NT2/D1 (cell line): ENCODE measurements at regions not wholly inside any gene's neighbourhood (a gene's known extent, or its start where the extent isn't known, plus 50 kb on each side); places are given as distances from the start of the nearest gene placed in this dataset.

Experiments used
- DNase-seq: peaks from one replicate; pipeline ENCODE4 v3.0.0-alpha.2; 2011; ENCODE audit warnings: low read depth, low spot score
- H3K27me3 ChIP-seq: 2 replicates; pipeline ENCODE4 v1.6.0; 2011; ENCODE audit warnings: mild to moderate bottlenecking; ENCODE audit not compliant: insufficient read length, insufficient read depth
- H3K36me3 ChIP-seq: 2 replicates; pipeline ENCODE4 v1.6.1; 2011; ENCODE audit warnings: mild to moderate bottlenecking, low read length, mixed read lengths; ENCODE audit not compliant: insufficient read depth, insufficient read length
- H3K4me1 ChIP-seq: 2 replicates; pipeline ENCODE4 v1.5.1; 2011; ENCODE audit not compliant: insufficient read depth, insufficient read length
- H3K4me3 ChIP-seq: 2 replicates; pipeline ENCODE4 v1.5.1; 2011; ENCODE audit warnings: low read depth; ENCODE audit not compliant: insufficient read length
- H3K9ac ChIP-seq: 2 replicates; pipeline ENCODE4 v1.6.0; 2011; ENCODE audit warnings: low read depth; ENCODE audit not compliant: insufficient read length
- H3K9me3 ChIP-seq: 2 replicates; pipeline ENCODE4 v1.5.1; 2011; ENCODE audit warnings: mild to moderate bottlenecking, low read length; ENCODE audit not compliant: insufficient read depth
- SUZ12 ChIP-seq: IDR thresholded peaks from 2 replicates; pipeline ENCODE4 v1.6.1; 2011; ENCODE audit not compliant: insufficient read length, insufficient read depth; ENCODE audit errors: extremely low read depth
- YY1 ChIP-seq: IDR thresholded peaks from 2 replicates; pipeline ENCODE4 v1.6.1; 2011; ENCODE audit not compliant: insufficient read length, insufficient read depth
- ZNF274 ChIP-seq: IDR thresholded peaks from 2 replicates; pipeline ENCODE4 v1.6.1; 2011; ENCODE audit warnings: mild to moderate bottlenecking, low read depth, low read length

DNA sequence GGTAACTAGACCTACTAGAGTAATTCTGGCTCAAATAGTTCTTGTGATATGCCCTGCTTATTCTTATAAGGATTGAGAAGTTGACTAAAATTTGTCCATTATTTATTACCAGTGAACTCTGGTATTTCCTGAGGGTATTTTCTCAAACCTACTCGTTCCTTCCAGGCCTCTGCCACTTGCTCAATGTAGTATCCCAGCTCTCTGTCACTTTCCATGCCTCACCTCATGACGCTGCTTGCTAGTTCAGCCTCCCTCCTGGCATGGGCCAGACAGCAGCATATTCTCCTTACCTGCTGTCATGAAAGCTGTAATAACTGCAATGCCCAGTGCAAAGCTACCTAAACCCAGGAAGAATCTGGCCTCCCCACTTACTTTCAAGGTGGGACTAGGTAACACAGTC is 602.9 kb upstream of the ADAMTS5 start:
- Histone ChIP-seq H3K27me3 (no peaks in the 10 kb centered on the region), H3K9ac (no peak overlapping the region), H3K36me3 (no peaks in the 10 kb centered on the region), H3K9me3 (no peaks in the 10 kb centered on the region), H3K4me3 (no peak overlapping the region), H3K4me1 (no peaks in the 10 kb centered on the region)
- no peak for TF ChIP-seq SUZ12
- TF ChIP-seq YY1: no peak
- no peak for TF ChIP-seq ZNF274
- DNase-seq: no peak

DNA sequence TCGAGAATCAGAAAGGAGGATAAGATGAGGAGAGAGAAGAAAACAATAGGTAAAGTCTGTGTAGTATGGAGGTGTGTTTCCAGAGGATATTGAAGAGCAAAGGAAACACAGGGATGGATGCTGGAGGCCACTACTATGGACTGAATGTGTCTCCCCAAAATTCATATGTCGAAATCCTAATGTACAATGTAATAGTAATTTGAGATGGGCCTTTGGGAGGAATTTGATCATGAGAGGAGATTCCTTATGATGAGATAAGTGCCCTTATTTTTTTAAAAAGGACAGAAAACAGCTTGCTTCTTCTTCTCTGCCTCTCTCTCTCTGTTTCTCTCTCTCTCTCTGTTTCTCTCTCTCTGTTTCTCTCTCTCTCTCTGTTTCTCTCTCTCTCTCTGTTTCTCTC is 602.2 kb upstream of the ADAMTS5 start:
- Histone ChIP-seq H3K36me3 (no peaks in the 10 kb centered on the region), H3K4me3 (no peak overlapping the region), H3K9ac (no peak overlapping the region), H3K9me3 (no peaks in the 10 kb centered on the region), H3K27me3 (no peaks in the 10 kb centered on the region), H3K4me1 (no peaks in the 10 kb centered on the region)
- TF ChIP-seq YY1: no peak
- TF ChIP-seq SUZ12: no peak
- TF ChIP-seq ZNF274: no peak
- no peak for DNase-seq

DNA sequence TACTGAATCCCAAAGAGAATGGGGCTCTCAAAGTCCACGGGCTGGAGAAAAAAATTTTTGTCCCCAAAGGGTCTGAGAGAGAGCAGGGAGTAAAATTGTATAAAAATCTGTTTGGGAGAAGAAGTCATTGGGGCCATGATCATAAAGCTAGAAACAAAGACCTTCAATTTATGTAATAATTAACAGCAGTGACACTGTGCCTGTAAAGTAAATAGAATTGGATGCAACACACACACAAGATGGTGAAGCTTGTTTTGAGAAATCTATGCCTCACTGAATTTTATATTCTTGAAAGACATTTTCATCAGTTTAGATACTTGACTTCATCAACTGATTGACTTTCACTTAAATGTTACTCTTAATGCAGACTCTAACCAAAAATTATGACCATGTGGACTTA is 600.5 kb upstream of the ADAMTS5 start:
- no peak for DNase-seq
- no peaks in the 10 kb centered on the region for H3K9me3 ChIP-seq
- no peaks in the 10 kb centered on the region for H3K36me3 ChIP-seq
- no peaks in the 10 kb centered on the region for H3K27me3 ChIP-seq
- H3K9ac ChIP-seq: no peak overlapping the region
- H3K4me3 ChIP-seq: no peak overlapping the region
- no peaks in the 10 kb centered on the region for H3K4me1 ChIP-seq
- TF ChIP-seq SUZ12 (no peak), ZNF274 (no peak), YY1 (no peak)

DNA sequence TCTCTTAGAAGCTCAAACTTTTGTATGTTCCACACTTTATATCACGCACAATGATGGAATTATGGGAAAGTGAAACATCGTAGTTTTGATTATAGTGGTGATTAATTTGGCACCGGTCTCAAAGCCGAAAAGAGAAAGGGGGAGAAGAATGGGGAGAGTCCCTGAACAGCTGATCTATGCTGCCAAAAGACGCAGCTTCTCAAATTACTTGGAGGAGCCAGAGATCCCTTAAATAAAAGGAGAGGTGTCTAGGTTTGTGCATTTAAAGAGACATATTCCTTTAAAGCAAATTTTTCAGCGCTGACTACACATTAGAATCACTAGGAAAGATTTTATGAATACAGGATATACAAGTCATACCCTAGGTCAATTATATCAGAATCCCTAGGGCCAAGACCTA is 599.6 kb upstream of the ADAMTS5 start:
- Histone ChIP-seq H3K4me1 (no peaks in the 10 kb centered on the region), H3K36me3 (no peaks in the 10 kb centered on the region), H3K9me3 (no peaks in the 10 kb centered on the region), H3K27me3 (no peaks in the 10 kb centered on the region), H3K4me3 (no peak overlapping the region), H3K9ac (no peak overlapping the region)
- DNase-seq: no peak
- TF ChIP-seq SUZ12: no peak
- TF ChIP-seq ZNF274: no peak
- no peak for TF ChIP-seq YY1

DNA sequence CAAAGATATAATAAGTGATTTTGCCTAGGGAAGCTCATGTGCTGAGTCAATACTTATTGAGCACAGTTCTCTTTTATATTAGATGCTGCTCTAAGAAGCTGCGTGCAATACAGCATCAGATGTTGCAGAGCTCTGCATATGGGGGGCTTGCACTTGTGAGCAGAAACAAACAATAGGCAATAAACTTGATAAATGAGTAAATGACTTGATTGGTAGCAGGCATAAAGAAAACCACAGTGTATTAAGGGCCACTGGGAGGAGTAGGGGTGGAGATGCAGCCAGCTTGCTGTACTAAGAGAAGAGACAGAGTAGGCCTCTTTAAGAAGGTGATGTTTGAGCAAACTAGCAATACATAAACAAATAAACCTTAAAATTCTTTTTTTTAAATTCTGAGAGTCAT is 598.5 kb upstream of the ADAMTS5 start:
- Histone ChIP-seq H3K9me3 (no peaks in the 10 kb centered on the region), H3K36me3 (no peaks in the 10 kb centered on the region), H3K4me3 (no peak overlapping the region), H3K9ac (no peak overlapping the region), H3K27me3 (no peaks in the 10 kb centered on the region), H3K4me1 (no peaks in the 10 kb centered on the region)
- no peak for TF ChIP-seq ZNF274
- TF ChIP-seq SUZ12: no peak
- no peak for DNase-seq

DNA sequence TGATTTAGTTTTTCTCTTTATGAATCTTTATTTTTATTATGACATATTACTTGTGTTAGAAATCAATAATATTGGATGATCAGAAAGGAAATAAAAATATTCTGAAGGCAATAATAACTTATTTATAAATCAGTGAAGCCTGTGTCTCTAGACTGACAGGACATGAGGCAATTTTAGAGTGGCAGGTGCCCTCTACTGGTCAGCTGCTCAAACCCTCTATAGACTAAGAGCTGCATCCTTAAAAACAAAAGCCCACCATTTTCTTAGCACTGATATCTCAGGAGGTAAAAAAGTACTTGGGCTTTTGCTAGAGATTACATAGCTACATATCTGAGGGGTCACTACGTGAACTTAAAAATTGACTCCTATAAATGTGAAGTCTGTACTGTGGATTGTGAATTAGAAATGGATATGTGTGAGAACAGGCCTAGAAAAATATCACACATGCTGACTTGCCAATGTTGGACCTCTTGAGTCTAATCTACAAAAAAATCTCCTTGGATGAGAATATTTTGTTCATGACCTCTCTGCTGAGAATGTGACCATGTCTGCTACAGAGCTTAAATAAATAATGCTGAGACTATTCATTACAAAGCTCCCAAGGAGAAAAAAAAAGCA is 597.9 kb upstream of the ADAMTS5 start:
- no peak overlapping the region for H3K4me3 ChIP-seq
- TF ChIP-seq ZNF274 (no peak), SUZ12 (no peak), YY1 (no peak)
- H3K9me3 ChIP-seq: no peaks in the 10 kb centered on the region
- no peak overlapping the region for H3K9ac ChIP-seq
- DNase-seq: peak; percentile 57
- H3K4me1 ChIP-seq: no peaks in the 10 kb centered on the region
- no peaks in the 10 kb centered on the region for H3K27me3 ChIP-seq
- H3K36me3 ChIP-seq: no peaks in the 10 kb centered on the region

DNA sequence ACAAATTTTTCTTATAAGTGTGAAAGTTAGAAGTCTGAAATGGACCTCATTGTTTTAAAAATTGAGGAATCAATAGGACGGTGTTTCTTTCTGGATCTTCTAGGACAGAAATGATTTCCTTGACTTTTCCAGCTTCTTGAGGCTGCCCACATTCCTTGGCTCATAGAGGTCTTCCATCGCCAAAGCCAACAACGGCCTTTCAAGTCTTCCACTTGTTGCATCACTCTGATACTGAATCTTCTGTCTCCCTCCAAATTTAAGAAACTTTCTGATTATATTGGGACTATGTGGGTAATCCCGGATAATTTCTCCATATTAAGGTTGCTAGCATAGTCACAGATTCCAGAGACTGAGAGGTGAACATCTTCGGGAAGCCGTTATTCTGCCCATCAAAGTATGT is 595.4 kb upstream of the ADAMTS5 start:
- H3K9ac ChIP-seq: no peak overlapping the region
- TF ChIP-seq ZNF274 (no peak), SUZ12 (no peak), YY1 (no peak)

More for the DNA sequence above, 595.4 kb upstream of the ADAMTS5 start:
- H3K36me3 ChIP-seq: no peaks in the 10 kb centered on the region
- no peaks in the 10 kb centered on the region for H3K9me3 ChIP-seq
- H3K4me1 ChIP-seq: no peaks in the 10 kb centered on the region
- DNase-seq: no peak
- no peak overlapping the region for H3K4me3 ChIP-seq
- no peaks in the 10 kb centered on the region for H3K27me3 ChIP-seq
